ENCODE measurements at regions not wholly inside any gene's neighbourhood (a gene's known extent, or its start where the extent isn't known, plus 50 kb on each side); places are given as distances from the start of the nearest gene placed in this dataset.

GRCh38 chr2:59703796-59704195 lies 849.7 kb downstream of the BCL11A start:
- no peak for TF ChIP-seq CTCF (conservative IDR thresholded peaks at IDR 0.05; ENCODE audit: low read length)
- DNase-seq (ENCODE audit: low read depth): no peak
- H3K4me3 ChIP-seq (ENCODE audit: low read length): no peak overlapping the region

GRCh38 chr2:59702026-59702425 lies 851.4 kb downstream of the BCL11A start:
- DNase-seq (ENCODE audit: low read depth): no peak
- no peak for TF ChIP-seq CTCF (conservative IDR thresholded peaks at IDR 0.05; ENCODE audit: low read length)
- no peak overlapping the region for H3K4me3 ChIP-seq (ENCODE audit: low read length)

GRCh38 chr2:59701271-59701994 lies 852.0 kb downstream of the BCL11A start:
- H3K4me3 ChIP-seq (ENCODE audit: low read length): no peak overlapping the region
- TF ChIP-seq CTCF (conservative IDR thresholded peaks at IDR 0.05; ENCODE audit: low read length): no peak
- no peak for DNase-seq (ENCODE audit: low read depth)

- TF ChIP-seq CTCF (conservative IDR thresholded peaks at IDR 0.05; ENCODE audit: low read length): no peak
- no peak for DNase-seq (ENCODE audit: low read depth)
- no peak overlapping the region for H3K4me3 ChIP-seq (ENCODE audit: low read length)
Observed at GRCh38 chr2:59694176-59694575, 859.3 kb downstream of the BCL11A start.

GRCh38 chr2:59693231-59693959 lies 860.1 kb downstream of the BCL11A start:
- no peak for TF ChIP-seq CTCF (conservative IDR thresholded peaks at IDR 0.05; ENCODE audit: low read length)
- no peak overlapping the region for H3K4me3 ChIP-seq (ENCODE audit: low read length)
- no peak for DNase-seq (ENCODE audit: low read depth)

- no peak overlapping the region for H3K4me3 ChIP-seq (ENCODE audit: low read length)
- DNase-seq (ENCODE audit: low read depth): no peak
- no peak for TF ChIP-seq CTCF (conservative IDR thresholded peaks at IDR 0.05; ENCODE audit: low read length)
Observed at GRCh38 chr2:59691518-59692190, 861.8 kb downstream of the BCL11A start.
